ENCODE measurements at regions not wholly inside any gene's neighbourhood (a gene's known extent, or its start where the extent isn't known, plus 50 kb on each side); places are given as distances from the start of the nearest gene placed in this dataset.
"Not testable (repeated sequence)": the region's sequence is repeated elsewhere in the genome, so short reads cannot be mapped to it uniquely, and the experiment has no call there.

GRCh38 chr17:5747276-5747675 lies 163.0 kb upstream of the NLRP1 start:
- no peaks in the 10 kb centered on the region for H3K4me1 Mint-ChIP-seq (ENCODE audit: low read depth)
- H3K27me3 Mint-ChIP-seq, result peaks cover 22% of the 10 kb centered on the region
- no peaks in the 10 kb centered on the region for H3K9me3 Mint-ChIP-seq (ENCODE audit: low read depth)
- no peaks in the 10 kb centered on the region for H3K36me3 Mint-ChIP-seq
- no peak overlapping the region for H3K27ac Mint-ChIP-seq
- no peak overlapping the region for H3K4me3 Mint-ChIP-seq

DNA sequence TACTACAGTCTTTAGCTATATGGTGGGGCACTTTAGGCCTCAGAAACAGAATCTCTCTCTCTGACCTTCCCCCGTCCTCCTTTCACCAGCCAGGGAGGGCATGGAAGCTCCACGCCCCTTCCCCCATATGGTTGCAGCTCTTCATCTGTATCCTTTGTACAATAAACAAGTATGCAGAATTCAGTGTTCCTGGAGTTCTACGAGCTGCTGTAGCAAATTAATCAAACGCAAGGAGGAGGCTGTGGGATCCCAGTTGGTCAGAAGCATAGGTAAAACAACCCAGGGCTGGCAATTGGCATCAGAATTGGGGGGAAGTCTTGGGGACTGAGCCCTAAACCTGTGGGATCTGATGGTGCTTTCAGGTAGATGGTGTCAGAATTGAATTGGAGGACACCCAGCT lies 163.7 kb upstream of the NLRP1 start:
- Mint-ChIP-seq H3K4me3 (no peak overlapping the region), H3K27me3 (peaks cover 22% of the 10 kb centered on the region), H3K27ac (no peak overlapping the region), H3K4me1 (ENCODE audit: low read depth) (no peaks in the 10 kb centered on the region), H3K36me3 (no peaks in the 10 kb centered on the region), H3K9me3 (ENCODE audit: low read depth) (no peaks in the 10 kb centered on the region)

DNA sequence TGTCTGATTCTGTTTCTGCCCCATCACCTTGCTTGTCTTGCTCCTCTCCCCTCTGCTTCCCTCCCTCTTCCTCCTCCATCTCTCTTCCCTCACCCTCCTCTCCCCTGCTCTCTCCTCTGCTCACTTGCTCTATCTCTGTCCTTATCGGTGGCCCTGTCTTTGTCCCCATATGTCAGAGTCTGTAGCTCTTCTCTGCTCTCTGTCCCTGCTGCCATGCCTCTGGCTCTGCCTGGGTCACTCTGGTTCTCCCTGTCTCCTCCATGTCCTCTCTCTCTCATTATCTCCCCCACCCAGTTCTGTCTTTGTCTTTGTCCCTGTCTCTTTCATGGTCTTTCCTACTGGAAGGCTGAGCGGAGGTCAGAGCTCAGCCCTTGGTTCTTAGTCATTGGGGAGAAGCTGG lies 169.1 kb upstream of the NLRP1 start:
- Mint-ChIP-seq H3K4me3 (no peak overlapping the region), H3K9me3 (ENCODE audit: low read depth) (no peaks in the 10 kb centered on the region), H3K4me1 (ENCODE audit: low read depth) (no peaks in the 10 kb centered on the region), H3K27me3 (peaks cover 22% of the 10 kb centered on the region), H3K27ac (no peak overlapping the region), H3K36me3 (no peaks in the 10 kb centered on the region)

DNA sequence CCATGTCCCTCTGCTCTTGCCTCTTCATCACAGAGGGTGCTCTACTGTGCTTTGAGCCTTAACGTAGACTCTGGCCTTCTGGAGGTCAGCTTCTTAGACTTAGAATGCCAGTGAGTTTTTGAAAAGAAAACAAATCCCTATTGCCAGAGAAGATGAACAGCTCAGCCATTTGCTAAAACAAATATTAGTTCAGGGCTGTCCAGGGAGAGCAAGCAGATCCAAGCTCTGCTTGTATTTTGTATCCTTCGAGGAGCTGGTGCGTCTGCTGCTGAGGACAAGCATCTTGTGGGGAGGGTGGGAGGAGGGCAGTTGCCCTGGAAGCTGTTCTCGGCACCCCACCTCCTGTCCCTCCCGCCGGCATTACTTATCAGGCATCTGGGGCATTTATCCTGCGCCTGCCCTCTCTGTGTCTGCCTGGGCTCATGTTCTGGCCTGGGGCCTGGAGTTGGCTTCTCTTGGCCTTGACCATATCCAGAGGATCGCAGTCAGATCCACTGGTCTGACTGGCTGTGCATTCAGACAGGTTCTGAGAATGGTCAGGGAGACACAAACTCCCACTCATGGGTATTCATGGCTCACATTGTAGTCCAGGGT lies 173.1 kb upstream of the NLRP1 start:
- Mint-ChIP-seq H3K27ac (no peak overlapping the region), H3K4me3 (no peak overlapping the region), H3K27me3 (peaks cover 29% of the 10 kb centered on the region), H3K36me3 (no peaks in the 10 kb centered on the region), H3K4me1 (ENCODE audit: low read depth) (no peaks in the 10 kb centered on the region), H3K9me3 (ENCODE audit: low read depth) (no peaks in the 10 kb centered on the region)

DNA sequence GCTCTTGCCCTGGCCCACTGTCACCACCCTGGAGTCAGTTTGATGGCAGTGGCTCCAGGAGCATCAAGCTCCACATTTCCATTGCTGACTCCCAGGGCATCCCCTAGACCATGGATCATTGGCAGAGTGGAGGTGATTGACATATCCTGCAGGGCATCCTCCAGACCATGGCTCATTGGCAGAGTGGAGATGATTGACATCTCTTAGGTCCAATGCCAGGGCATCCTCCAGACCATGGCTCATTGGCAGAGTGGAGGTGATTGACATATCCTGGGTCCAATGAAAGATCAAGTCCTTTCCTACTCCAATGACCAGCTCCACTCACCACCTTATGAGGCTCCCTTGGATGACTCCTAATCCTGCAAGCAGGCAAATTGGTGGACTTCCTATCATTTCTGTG lies 174.3 kb upstream of the NLRP1 start:
- no peaks in the 10 kb centered on the region for H3K4me1 Mint-ChIP-seq (ENCODE audit: low read depth)
- no peaks in the 10 kb centered on the region for H3K9me3 Mint-ChIP-seq (ENCODE audit: low read depth)
- H3K36me3 Mint-ChIP-seq, result no peaks in the 10 kb centered on the region
- H3K27me3 Mint-ChIP-seq, result peaks cover 30% of the 10 kb centered on the region
- H3K27ac Mint-ChIP-seq, result no peak overlapping the region
- no peak overlapping the region for H3K4me3 Mint-ChIP-seq

DNA sequence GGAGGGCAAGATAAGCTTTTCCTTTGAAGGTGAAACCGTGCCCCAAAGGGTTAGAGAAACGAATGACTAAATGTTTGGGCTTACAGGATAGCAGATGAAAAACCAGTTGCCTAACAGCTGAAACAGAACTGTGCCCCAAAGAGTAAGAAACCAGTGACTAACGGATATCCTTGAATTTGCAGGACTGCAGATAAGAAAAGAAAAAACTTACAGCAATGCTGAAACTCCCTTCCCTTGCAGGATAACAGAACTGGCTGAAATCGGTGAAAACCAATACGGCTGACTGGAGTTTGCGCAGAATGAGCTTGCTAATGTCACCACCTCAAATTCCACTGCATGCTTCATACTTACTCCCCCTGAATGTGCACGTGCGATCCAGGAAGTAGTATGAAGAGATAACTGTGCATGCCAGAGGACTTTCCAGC lies 175.2 kb upstream of the NLRP1 start:
- H3K27ac Mint-ChIP-seq, result no peak overlapping the region
- H3K36me3 Mint-ChIP-seq, result no peaks in the 10 kb centered on the region
- peaks cover 26% of the 10 kb centered on the region for H3K27me3 Mint-ChIP-seq
- no peak overlapping the region for H3K4me3 Mint-ChIP-seq
- no peaks in the 10 kb centered on the region for H3K9me3 Mint-ChIP-seq (ENCODE audit: low read depth)
- H3K4me1 Mint-ChIP-seq (ENCODE audit: low read depth), result no peaks in the 10 kb centered on the region

DNA sequence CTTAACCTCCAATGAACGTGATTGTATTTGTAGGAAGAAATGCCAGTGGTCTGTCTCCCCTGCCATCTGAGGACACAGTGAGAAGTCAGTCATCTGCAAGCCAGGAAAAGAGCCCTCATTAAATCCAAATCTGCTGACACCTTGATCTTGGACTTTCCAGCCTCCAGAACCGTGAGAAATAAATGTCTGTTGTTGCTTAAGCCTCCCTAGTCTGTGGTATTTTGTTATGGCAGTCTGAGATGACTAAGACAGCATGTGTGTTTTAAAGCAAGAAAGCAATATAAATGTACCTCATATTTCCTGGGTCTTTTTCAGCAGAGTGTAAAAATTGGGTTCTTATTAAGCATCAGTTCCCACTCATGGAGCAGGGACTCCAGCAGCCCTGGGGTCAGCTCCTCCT lies 177.9 kb upstream of the NLRP1 start:
- Mint-ChIP-seq H3K4me3 (no peak overlapping the region), H3K27ac (no peak overlapping the region), H3K9me3 (ENCODE audit: low read depth) (no peaks in the 10 kb centered on the region), H3K4me1 (ENCODE audit: low read depth) (no peaks in the 10 kb centered on the region), H3K36me3 (no peaks in the 10 kb centered on the region), H3K27me3 (peaks cover 20% of the 10 kb centered on the region)

DNA sequence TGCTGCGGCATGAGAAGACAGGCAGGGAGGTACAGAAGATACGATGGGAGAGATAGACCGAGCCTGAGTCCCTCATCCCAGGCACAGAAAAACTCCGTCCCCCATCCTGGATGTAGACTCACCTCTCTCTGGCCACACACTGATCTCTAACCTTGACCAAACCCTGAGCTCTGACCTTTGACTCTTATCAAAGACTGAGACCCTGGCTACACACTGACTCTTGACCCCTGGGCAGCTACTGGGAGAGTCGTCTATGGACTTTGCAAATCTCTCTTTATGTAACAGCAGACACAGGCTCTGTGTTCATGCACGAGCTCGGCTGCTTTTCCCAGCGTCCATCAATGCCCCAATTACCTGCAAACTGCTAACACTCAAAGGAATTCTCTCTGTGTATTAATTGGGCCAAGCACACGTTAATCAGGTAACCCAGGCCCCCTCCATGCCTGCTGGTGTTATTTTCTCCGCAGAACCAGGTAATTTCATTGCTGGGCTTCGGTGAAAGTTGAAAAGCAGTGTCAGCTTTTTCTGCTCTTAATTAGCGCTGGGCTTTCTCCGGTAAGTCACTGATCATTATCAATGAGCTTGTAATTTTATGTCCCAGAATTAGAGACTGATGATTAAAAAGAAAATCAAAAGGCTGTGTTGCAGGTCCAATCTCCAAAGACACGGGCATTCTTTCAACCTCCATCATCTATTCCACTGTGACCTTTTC lies 179.4 kb upstream of the NLRP1 start:
- H3K27me3 Mint-ChIP-seq, result peaks cover 22% of the 10 kb centered on the region
- H3K9me3 Mint-ChIP-seq (ENCODE audit: low read depth), result no peaks in the 10 kb centered on the region
- no peak overlapping the region for H3K27ac Mint-ChIP-seq
- no peak overlapping the region for H3K4me3 Mint-ChIP-seq
- H3K36me3 Mint-ChIP-seq, result no peaks in the 10 kb centered on the region
- H3K4me1 Mint-ChIP-seq (ENCODE audit: low read depth), result no peaks in the 10 kb centered on the region

- Mint-ChIP-seq H3K36me3 (no peaks in the 10 kb centered on the region), H3K27ac (no peak overlapping the region), H3K4me3 (no peak overlapping the region), H3K4me1 (ENCODE audit: low read depth) (no peaks in the 10 kb centered on the region), H3K27me3 (peaks cover 6% of the 10 kb centered on the region), H3K9me3 (ENCODE audit: low read depth) (no peaks in the 10 kb centered on the region)
Observed at GRCh38 chr17:5769593-5770354, 185.5 kb upstream of the NLRP1 start.

DNA sequence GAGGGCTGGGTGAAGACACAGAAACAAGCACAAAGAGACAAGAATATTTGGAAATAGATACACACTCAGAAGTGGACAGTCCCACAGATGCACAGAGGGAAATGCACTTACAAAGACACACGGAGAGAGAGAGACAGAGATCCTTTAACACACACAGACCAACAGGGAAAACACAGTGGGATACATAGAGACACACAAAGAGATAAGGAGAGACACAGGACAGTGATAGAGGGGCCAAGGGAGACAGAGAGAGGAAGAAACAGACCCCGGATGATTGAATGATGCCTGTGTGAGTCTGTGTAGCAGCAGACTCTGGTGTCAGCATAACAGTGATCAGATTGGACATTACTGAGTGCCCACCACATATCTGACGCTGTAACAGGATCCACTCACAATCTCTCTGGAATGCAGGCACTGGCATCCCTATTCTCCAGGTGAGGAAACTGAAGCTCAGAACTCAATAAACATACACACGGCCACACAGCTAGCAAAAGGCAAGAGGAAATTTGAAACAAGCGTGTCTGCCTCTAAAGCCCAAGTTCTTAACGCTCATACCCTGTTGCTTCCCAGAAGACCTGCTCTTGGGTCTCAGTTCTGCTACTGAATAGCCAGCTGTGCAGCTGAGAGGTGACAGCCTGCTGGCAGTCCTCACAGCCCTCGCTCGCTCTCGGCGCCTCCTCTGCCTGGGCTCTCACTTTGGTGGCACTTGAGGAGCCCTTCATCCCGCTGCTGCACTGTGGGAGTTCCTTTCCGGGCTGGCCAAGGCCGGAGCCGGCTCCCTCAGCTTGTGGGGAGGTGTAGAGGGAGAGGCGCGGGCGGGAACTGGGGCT lies 186.3 kb upstream of the NLRP1 start:
- Mint-ChIP-seq H3K27ac (no peak overlapping the region), H3K36me3 (no peaks in the 10 kb centered on the region), H3K4me3 (no peak overlapping the region), H3K4me1 (ENCODE audit: low read depth) (no peaks in the 10 kb centered on the region), H3K9me3 (ENCODE audit: low read depth) (no peaks in the 10 kb centered on the region), H3K27me3 (peaks cover 10% of the 10 kb centered on the region)

- not testable (repeated sequence) for H3K4me1 Mint-ChIP-seq (ENCODE audit: low read depth); H3K4me3 Mint-ChIP-seq; H3K36me3 Mint-ChIP-seq; H3K9me3 Mint-ChIP-seq (ENCODE audit: low read depth); H3K27ac Mint-ChIP-seq
- peaks cover 11% of the 10 kb centered on the region for H3K27me3 Mint-ChIP-seq
Observed at GRCh38 chr17:5771271-5771577, 186.9 kb upstream of the NLRP1 start.

DNA sequence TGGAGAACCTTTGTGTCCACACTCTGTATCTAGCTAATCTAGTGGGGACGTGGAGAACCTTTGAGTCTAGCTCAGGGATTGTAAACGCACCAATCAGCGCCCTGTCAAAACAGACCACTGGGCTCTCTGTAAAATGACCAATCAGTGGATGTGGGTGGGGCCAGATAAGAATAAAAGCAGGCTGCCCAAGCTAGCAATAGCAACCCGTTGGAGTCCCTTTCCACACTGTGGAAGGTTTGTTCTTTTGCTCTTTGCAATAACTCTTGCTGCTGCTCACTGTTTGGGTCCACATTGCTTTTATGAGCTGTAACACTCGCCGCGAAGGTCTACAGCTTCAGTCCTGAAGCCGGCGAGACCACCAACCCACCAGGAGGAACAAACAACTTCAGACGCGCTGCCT lies 187.7 kb upstream of the NLRP1 start:
- H3K4me1 Mint-ChIP-seq (ENCODE audit: low read depth); H3K4me3 Mint-ChIP-seq: not testable (repeated sequence)
- peaks cover 13% of the 10 kb centered on the region for H3K27me3 Mint-ChIP-seq

GRCh38 chr17:5772720-5773119 lies 188.4 kb upstream of the NLRP1 start:
- Mint-ChIP-seq H3K27me3 (peaks cover 13% of the 10 kb centered on the region), H3K9me3 (ENCODE audit: low read depth) (no peaks in the 10 kb centered on the region), H3K27ac (no peak overlapping the region), H3K36me3 (no peaks in the 10 kb centered on the region), H3K4me1 (ENCODE audit: low read depth) (no peaks in the 10 kb centered on the region), H3K4me3 (no peak overlapping the region)

More for the DNA sequence above, 187.7 kb upstream of the NLRP1 start:
- not testable (repeated sequence) for H3K36me3 Mint-ChIP-seq; H3K27ac Mint-ChIP-seq; H3K9me3 Mint-ChIP-seq (ENCODE audit: low read depth)

DNA sequence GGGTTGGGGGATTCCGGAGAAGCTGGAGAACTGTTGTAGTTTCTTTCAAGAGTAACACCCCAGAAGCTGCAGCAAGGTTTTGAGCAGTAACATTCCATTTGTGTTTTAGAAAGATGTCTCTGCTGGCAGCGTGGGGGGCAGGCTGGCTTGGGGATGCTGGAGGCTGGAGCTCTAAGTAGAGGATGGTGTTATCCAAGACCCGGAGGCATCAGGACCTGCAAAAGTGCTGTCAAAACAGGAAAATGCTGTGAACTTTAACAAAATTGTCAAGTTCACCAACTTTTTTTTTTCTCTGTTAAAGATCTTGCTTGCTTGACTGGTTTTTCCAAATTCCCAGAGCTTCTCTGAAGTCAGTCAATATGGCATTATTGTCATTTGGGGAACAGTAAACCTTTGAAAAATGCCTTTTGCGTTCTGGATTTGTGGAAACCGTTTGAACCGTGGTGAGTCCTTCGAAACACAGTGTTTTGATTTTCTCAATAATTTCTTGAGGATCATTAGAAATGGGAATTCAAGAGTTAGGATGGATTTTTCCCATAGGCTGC lies 189.6 kb upstream of the NLRP1 start:
- Mint-ChIP-seq H3K27me3 (peaks cover 11% of the 10 kb centered on the region), H3K4me3 (no peak overlapping the region), H3K36me3 (no peaks in the 10 kb centered on the region), H3K4me1 (ENCODE audit: low read depth) (no peaks in the 10 kb centered on the region), H3K9me3 (ENCODE audit: low read depth) (no peaks in the 10 kb centered on the region), H3K27ac (no peak overlapping the region)

DNA sequence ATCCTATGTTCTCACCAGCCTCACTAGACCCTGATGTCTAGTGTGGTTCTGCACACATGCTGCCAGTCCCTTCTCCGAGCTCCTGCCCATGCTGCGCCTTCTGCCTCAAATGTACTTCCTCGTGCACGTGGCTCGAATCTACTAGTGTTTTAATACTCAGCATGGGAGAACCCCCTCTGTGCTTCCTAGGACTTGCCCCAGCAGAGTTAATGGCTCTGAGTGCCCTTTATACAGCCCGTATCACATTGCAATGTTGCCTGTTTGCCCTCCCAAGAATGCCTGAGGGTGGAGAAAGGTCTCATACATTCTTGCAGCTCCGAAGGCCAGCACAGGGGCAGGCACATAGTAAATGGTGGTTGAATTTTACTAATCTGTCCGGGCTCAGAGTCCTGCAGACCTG lies 190.8 kb upstream of the NLRP1 start:
- Mint-ChIP-seq H3K4me1 (ENCODE audit: low read depth) (no peaks in the 10 kb centered on the region), H3K4me3 (no peak overlapping the region), H3K9me3 (ENCODE audit: low read depth) (no peaks in the 10 kb centered on the region), H3K36me3 (no peaks in the 10 kb centered on the region), H3K27me3 (peaks cover 11% of the 10 kb centered on the region), H3K27ac (no peak overlapping the region)

Measured in activated naive CD8-positive, alpha-beta T cell (primary cell).